ENCODE measurements at regions not wholly inside any gene's neighbourhood (a gene's known extent, or its start where the extent isn't known, plus 50 kb on each side); places are given as distances from the start of the nearest gene placed in this dataset.
A peak's percentile ranks its signal among the peaks of the same experiment; 100 is the strongest.

GRCh38 chr16:50437769-50438437 lies 69.1 kb upstream of the BRD7 start:
- TF ChIP-seq, protein P1, sequence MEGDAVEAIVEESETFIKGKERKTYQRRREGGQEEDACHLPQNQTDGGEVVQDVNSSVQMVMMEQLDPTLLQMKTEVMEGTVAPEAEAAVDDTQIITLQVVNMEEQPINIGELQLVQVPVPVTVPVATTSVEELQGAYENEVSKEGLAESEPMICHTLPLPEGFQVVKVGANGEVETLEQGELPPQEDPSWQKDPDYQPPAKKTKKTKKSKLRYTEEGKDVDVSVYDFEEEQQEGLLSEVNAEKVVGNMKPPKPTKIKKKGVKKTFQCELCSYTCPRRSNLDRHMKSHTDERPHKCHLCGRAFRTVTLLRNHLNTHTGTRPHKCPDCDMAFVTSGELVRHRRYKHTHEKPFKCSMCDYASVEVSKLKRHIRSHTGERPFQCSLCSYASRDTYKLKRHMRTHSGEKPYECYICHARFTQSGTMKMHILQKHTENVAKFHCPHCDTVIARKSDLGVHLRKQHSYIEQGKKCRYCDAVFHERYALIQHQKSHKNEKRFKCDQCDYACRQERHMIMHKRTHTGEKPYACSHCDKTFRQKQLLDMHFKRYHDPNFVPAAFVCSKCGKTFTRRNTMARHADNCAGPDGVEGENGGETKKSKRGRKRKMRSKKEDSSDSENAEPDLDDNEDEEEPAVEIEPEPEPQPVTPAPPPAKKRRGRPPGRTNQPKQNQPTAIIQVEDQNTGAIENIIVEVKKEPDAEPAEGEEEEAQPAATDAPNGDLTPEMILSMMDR (IDR thresholded peaks at IDR 0.05; ENCODE audit: insufficient read depth, low read depth, low read length, missing control alignments): no peak
- no peak overlapping the region for H3K4me3 ChIP-seq (ENCODE audit: low read length)
- DNase-seq (ENCODE audit: low read depth): no peak

DNA sequence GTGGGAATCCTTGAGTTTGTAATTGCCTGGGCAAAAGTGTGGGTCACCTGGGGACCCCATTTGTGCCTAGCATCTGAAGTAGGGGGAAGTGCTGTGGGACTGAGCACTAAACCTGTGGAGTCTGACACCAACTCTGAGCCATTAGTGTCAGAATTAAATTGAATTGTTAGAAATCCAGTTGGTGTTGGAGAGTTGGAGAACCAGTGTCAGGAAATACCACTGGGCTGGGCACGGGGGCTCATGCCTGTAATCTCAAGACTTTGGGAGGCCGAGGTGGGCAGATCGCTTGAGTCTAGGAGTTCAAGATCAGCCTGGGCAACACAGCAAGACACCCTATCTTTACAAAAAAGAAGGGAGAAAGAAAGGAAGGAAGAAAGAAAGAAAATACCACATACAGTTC lies 67.5 kb upstream of the BRD7 start:
- H3K4me3 ChIP-seq (ENCODE audit: low read length): no peak overlapping the region
- no peak for DNase-seq (ENCODE audit: low read depth)
- TF ChIP-seq, protein P1 (IDR thresholded peaks at IDR 0.05; ENCODE audit: insufficient read depth, low read depth, low read length, missing control alignments): no peak

DNA sequence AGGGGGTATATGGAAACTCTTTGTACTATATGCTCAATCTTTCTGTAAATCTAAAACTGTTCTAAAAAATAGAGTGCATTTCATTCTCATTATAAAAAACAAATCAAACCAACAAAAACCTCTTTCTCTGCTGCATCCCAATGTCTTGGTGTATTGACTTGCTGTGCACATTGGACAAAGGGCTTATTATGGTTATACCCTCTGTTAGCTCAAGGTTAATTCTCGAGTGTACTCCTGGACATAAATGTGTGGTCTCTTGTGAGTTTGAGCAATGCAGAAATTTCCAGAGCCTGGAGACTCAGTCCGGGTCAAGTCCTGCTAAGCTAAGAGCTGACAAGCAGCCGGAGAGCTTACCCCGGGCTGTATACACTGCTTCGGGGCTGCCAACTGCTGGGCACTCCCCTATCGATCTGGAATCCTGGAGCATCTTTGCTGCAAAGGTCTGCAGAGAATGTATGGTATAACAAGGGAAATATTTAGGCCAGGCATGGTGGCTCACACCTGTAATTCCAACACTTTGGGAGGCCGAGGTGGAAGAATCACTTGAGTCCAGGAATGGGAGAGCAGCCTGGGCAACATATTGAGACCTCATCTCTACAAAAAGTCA lies 66.2 kb upstream of the BRD7 start:
- no peak overlapping the region for H3K4me3 ChIP-seq (ENCODE audit: low read length)
- TF ChIP-seq, protein P1 (IDR thresholded peaks at IDR 0.05; ENCODE audit: insufficient read depth, low read depth, low read length, missing control alignments): no peak
- DNase-seq (ENCODE audit: low read depth): no peak

- TF ChIP-seq, protein P1 (IDR thresholded peaks at IDR 0.05; ENCODE audit: insufficient read depth, low read depth, low read length, missing control alignments): no peak
- no peak for DNase-seq (ENCODE audit: low read depth)
- no peak overlapping the region for H3K4me3 ChIP-seq (ENCODE audit: low read length)
Observed at GRCh38 chr16:50430076-50430475, 61.3 kb upstream of the BRD7 start.

DNA sequence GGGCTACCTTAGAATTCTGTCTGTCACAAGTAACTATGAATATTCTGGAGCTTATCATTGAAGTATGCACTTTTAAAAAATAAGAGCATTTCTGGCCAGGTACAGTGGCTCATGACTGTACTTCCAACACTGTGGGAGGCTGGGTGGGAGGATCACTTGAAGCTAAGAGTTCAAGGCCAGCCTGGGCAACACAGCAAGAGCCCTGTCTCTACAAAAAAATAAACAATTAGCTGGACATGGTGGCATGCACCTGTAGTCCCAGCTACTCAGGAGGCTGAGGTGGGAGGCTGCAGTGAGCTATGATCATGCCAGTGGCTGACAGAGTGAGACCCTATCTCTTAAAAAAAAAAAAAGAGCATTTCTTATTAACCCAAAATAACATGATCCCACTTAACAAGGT lies 60.0 kb upstream of the BRD7 start:
- no peak for DNase-seq (ENCODE audit: low read depth)
- no peak overlapping the region for H3K4me3 ChIP-seq (ENCODE audit: low read length)
- TF ChIP-seq, protein P1 (IDR thresholded peaks at IDR 0.05; ENCODE audit: insufficient read depth, low read depth, low read length, missing control alignments): no peak

DNA sequence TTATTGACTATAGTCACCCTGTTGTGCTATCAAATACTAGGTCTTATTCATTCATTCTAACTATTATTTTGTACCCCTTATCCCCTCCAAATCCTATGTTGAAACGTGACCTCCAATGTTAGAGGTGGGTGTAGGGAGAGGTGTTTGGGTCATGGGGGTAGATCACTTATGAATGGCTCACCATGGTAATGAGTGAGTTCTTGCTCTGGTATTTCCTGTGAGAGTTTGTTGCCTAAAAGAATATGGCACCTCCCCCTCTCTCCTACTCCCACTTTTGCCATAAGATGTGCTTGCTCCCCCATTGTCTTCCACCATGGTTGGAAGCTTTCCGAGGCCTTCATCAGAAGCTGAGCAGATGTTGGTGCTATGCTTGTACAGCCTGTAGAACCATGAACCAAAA lies 59.3 kb upstream of the BRD7 start:
- no peak overlapping the region for H3K4me3 ChIP-seq (ENCODE audit: low read length)
- TF ChIP-seq, protein P1 (IDR thresholded peaks at IDR 0.05; ENCODE audit: insufficient read depth, low read depth, low read length, missing control alignments): no peak
- peak; percentile 32 for DNase-seq (ENCODE audit: low read depth)

DNA sequence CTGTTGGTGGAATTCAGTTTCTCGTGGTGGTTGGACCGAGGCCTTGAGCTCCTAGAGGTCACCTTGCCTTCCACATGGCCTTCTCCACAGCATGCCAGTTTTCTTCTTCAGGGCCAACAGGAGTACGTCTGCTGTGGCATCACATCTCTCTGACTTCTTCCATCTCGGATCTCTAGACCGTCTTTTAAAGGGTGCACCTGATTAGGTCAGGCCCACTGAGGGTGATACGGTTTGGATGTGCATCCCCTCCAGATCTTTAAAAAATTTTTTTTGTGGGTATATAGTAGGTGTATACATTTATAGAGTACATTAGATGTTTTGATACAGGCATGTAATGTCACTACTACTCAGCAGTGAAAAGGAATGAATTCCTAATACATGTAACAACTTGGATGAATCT lies 58.3 kb upstream of the BRD7 start:
- TF ChIP-seq, protein P1 (IDR thresholded peaks at IDR 0.05; ENCODE audit: insufficient read depth, low read depth, low read length, missing control alignments): no peak
- H3K4me3 ChIP-seq (ENCODE audit: low read length): no peak overlapping the region
- DNase-seq (ENCODE audit: low read depth): no peak
